ENCODE measurements at regions not wholly inside any gene's neighbourhood (a gene's known extent, or its start where the extent isn't known, plus 50 kb on each side); places are given as distances from the start of the nearest gene placed in this dataset.

DNA sequence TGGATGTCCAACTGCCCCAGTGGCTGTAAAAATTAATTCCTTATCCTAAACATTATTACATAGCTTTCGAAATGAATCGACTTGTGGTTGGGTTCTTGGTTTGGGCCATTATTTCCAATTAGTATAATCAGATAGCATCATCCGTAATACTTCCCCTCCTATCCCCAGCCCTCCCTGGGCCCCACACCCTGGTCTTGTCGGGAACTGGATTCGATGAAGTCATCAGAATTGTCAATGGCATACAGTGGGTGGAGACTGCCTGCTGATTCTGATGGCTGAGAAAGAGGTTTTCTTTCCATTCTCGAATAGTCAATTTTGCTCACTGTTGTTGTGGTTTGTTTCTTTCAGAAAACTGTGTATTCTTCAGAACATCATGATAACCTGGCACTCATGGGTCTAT is 395.1 kb downstream of the SEC14L1 start:
- H3K36me3 ChIP-seq = no peaks in the 10 kb centered on the region
- peaks cover 30% of the 10 kb centered on the region for H3K27me3 ChIP-seq
- no peaks in the 10 kb centered on the region for H3K9me3 ChIP-seq
- TF ChIP-seq, protein P1, sequence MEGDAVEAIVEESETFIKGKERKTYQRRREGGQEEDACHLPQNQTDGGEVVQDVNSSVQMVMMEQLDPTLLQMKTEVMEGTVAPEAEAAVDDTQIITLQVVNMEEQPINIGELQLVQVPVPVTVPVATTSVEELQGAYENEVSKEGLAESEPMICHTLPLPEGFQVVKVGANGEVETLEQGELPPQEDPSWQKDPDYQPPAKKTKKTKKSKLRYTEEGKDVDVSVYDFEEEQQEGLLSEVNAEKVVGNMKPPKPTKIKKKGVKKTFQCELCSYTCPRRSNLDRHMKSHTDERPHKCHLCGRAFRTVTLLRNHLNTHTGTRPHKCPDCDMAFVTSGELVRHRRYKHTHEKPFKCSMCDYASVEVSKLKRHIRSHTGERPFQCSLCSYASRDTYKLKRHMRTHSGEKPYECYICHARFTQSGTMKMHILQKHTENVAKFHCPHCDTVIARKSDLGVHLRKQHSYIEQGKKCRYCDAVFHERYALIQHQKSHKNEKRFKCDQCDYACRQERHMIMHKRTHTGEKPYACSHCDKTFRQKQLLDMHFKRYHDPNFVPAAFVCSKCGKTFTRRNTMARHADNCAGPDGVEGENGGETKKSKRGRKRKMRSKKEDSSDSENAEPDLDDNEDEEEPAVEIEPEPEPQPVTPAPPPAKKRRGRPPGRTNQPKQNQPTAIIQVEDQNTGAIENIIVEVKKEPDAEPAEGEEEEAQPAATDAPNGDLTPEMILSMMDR (IDR thresholded peaks at IDR 0.05) = no peak
- no peaks in the 10 kb centered on the region for H3K4me1 ChIP-seq (ENCODE audit: control insufficient read depth in 1 of 2, insufficient read depth in 1 of 2, low read depth in 1 of 2, low read length in 1 of 2)
- no peak overlapping the region for H3K4me3 ChIP-seq (ENCODE audit: low read depth in 1 of 2, low read length in 1 of 2)
- no peak overlapping the region for H3K27ac ChIP-seq

DNA sequence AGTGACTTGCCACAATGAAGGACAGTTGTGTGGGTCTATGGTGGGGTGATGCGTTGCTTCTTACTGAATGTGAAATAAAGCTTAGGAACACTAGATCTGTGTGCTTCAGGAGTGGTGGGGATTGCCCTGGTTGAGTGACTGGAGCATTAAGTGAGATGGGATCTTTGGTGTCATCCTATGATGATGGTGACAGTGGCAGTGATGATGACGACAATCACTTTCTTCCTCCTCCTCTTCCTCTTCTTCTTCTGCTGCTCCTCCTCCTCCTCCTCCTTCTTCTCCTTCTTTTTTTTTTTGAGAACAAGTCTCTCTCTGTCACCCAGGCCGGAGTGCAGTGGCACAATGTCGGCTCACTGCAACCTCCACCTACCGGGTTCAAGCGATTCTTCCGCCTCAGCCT is 396.8 kb downstream of the SEC14L1 start:
- Histone ChIP-seq H3K36me3 (no peaks in the 10 kb centered on the region), H3K9me3 (no peaks in the 10 kb centered on the region), H3K4me1 (ENCODE audit: control insufficient read depth in 1 of 2, insufficient read depth in 1 of 2, low read depth in 1 of 2, low read length in 1 of 2) (no peaks in the 10 kb centered on the region), H3K27me3 (peaks cover 18% of the 10 kb centered on the region), H3K27ac (no peak overlapping the region), H3K4me3 (ENCODE audit: low read depth in 1 of 2, low read length in 1 of 2) (no peak overlapping the region)
- TF ChIP-seq, protein P1 (IDR thresholded peaks at IDR 0.05) = no peak

DNA sequence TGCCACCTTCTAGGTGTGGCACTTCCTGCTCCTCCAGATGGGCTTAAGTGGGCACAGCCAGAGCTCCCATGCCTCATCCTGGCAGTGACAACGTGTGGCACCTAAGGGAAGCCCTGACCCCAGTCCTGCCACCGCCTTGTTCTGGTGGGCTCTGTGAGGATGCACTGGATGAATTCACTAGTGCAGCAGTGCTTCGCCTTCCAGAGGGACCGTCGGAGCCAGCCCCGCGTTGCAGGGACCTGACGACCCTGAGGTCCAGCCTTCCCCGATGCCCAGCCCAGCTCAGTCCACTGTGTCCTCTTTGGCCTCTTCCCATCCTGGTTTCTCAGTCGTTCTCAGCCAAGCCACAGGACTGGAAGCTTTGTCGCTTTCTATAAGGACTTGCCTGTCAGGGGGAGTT is 399.8 kb downstream of the SEC14L1 start:
- Histone ChIP-seq H3K9me3 (no peaks in the 10 kb centered on the region), H3K36me3 (no peaks in the 10 kb centered on the region), H3K27me3 (peaks cover 14% of the 10 kb centered on the region), H3K4me1 (ENCODE audit: control insufficient read depth in 1 of 2, insufficient read depth in 1 of 2, low read depth in 1 of 2, low read length in 1 of 2) (no peaks in the 10 kb centered on the region), H3K4me3 (ENCODE audit: low read depth in 1 of 2, low read length in 1 of 2) (no peak overlapping the region), H3K27ac (no peak overlapping the region)
- TF ChIP-seq, protein P1 (IDR thresholded peaks at IDR 0.05) = no peak

- Histone ChIP-seq H3K4me3 (ENCODE audit: low read depth in 1 of 2, low read length in 1 of 2) (no peak overlapping the region), H3K9me3 (no peaks in the 10 kb centered on the region), H3K27me3 (peaks cover 9% of the 10 kb centered on the region), H3K27ac (no peak overlapping the region), H3K36me3 (no peaks in the 10 kb centered on the region), H3K4me1 (ENCODE audit: control insufficient read depth in 1 of 2, insufficient read depth in 1 of 2, low read depth in 1 of 2, low read length in 1 of 2) (no peaks in the 10 kb centered on the region)
- TF ChIP-seq, protein P1 (IDR thresholded peaks at IDR 0.05) = no peak
These were observed 400.2 kb downstream of the SEC14L1 start for GRCh38 chr17:77540975-77541374.

DNA sequence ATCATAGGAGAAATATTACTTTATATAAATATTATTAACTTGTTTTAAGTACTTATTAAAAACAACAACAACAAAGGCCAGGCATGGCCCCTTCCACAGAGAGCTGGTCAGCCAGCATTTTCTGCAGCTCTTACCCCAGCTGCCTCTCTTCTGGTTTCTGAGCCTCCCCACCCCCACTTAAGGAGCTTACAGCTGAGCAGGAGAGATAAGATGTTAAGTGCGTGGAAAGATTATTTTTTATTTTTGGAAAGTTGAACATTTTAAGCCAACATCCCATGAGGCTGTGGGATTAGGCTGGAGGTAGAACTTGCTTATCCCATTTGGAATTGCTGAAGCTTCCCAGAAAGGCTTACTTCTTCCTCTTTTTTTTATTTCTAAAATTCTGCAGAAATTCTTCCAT is 401.2 kb downstream of the SEC14L1 start:
- no peaks in the 10 kb centered on the region for H3K4me1 ChIP-seq (ENCODE audit: control insufficient read depth in 1 of 2, insufficient read depth in 1 of 2, low read depth in 1 of 2, low read length in 1 of 2)
- TF ChIP-seq, protein P1 (IDR thresholded peaks at IDR 0.05) = no peak
- H3K9me3 ChIP-seq = no peaks in the 10 kb centered on the region
- H3K27ac ChIP-seq = no peak overlapping the region
- H3K27me3 ChIP-seq = peaks cover 7% of the 10 kb centered on the region
- no peak overlapping the region for H3K4me3 ChIP-seq (ENCODE audit: low read depth in 1 of 2, low read length in 1 of 2)
- no peaks in the 10 kb centered on the region for H3K36me3 ChIP-seq

Data from neutrophil (primary cell).